Right lobe of liver (tissue), 4 donors: ENCODE measurements at regions not wholly inside any gene's neighbourhood (a gene's known extent, or its start where the extent isn't known, plus 50 kb on each side); places are given as distances from the start of the nearest gene placed in this dataset.

Experiments
- POLR2A ChIP-seq: fragments of 450-650 bp; IDR thresholded peaks from one replicate; pipeline ENCODE4 v1.6.1; 2017; ENCODE audit warnings: antibody characterized with exemption, mild to moderate bottlenecking
- TF ChIP-seq, protein P1 (sequence below), 4 donors: fragments of 200-600 bp in 3 of 4; fragments of 450-650 bp in 1 of 4; IDR thresholded peaks; one replicate each; pipeline versions ENCODE4 v1.5.1 to v1.8.0; 2016 to 2022; ENCODE audit warnings: antibody characterized with exemption in 4 of 4, mild to moderate bottlenecking in 2 of 4
- donor health status: DM: no; HTN: no; CAD: no.
- donor health status: DM: no; HTN: no; CAD: no.
- donor health status: DM: no; HTN: yes; CAD: no.

- TF ChIP-seq, protein P1, sequence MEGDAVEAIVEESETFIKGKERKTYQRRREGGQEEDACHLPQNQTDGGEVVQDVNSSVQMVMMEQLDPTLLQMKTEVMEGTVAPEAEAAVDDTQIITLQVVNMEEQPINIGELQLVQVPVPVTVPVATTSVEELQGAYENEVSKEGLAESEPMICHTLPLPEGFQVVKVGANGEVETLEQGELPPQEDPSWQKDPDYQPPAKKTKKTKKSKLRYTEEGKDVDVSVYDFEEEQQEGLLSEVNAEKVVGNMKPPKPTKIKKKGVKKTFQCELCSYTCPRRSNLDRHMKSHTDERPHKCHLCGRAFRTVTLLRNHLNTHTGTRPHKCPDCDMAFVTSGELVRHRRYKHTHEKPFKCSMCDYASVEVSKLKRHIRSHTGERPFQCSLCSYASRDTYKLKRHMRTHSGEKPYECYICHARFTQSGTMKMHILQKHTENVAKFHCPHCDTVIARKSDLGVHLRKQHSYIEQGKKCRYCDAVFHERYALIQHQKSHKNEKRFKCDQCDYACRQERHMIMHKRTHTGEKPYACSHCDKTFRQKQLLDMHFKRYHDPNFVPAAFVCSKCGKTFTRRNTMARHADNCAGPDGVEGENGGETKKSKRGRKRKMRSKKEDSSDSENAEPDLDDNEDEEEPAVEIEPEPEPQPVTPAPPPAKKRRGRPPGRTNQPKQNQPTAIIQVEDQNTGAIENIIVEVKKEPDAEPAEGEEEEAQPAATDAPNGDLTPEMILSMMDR (IDR thresholded peaks at IDR 0.05): no peak
- TF ChIP-seq POLR2A: no peak
Measured at GRCh38 chr9:117887941-117888340, 183.7 kb downstream of the TLR4 start.
